Left renal pelvis (tissue), 4 donors: ENCODE measurements at regions not wholly inside any gene's neighbourhood (a gene's known extent, or its start where the extent isn't known, plus 50 kb on each side); places are given as distances from the start of the nearest gene placed in this dataset.
A peak's percentile ranks its signal among the peaks of the same experiment; 100 is the strongest.

Experiments used
- DNase-seq, 4 donors: peaks; one replicate each; pipeline ENCODE4 v3.0.0-alpha.2; 2013; ENCODE audit warnings: low read depth in 4 of 4, low spot score in 3 of 4

DNA sequence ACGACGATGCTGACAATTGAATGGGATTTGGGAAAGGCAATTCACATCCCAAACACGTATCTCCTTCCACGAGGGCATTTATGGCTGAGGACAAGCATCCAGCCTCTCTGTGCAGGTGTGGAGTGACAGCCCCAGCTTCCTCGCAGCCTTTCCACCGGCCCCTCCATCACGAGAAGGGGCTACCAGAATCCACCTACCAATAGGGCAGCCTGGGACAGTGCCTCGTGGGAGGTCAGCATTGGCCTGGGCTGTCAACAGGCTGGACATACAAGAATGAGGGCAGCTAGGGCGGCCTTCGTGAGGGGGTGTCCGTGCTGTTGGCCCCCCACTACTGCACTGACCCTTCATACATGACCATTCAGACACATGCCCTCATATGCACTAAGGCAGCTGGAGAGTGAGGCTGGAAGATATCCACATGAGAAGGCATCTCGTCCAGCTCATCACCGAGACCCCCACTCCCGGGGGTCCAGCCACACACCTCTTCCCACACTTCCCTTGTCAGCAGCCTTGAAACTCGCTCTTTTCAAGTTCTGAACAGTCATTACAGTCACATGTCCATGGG lies 81.0 kb upstream of the ADRA2C start:
- DNase-seq: no peak

GRCh38 chr4:3684546-3684945 lies 81.6 kb upstream of the ADRA2C start:
- DNase-seq: no peak

DNA sequence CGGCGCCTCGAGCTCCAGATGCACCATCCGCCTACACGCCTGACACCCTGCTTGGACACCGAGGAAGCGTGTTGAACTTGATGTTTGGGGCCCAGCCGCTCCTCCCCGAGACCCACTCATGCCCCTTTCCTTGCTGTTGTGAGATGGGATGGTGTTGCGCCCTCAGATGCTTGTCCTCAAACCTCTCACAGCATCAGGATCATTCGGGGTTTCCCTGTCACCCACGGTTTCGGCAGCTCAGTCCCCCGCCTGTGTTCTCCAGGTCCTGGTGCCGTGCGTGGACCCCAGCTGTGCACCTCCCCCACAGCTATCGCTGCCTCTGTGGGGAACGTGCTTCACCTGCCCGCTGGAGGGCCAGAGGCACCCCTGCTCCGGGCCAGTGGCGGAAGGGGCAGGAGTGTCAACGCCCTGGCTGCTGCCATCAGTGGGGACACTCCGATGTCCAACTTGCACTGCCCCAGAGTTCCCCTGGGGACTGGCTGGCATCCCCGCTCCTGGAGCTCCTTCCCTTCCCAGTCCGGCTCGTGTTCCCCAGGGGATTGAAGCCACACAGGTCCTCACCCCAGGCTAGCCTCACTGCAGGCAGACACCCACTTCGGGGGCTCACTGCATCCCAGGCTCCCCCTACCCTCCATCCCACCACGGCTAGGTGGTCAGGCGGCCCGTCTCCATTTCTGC lies 82.3 kb upstream of the ADRA2C start:
- no peak for DNase-seq

DNA sequence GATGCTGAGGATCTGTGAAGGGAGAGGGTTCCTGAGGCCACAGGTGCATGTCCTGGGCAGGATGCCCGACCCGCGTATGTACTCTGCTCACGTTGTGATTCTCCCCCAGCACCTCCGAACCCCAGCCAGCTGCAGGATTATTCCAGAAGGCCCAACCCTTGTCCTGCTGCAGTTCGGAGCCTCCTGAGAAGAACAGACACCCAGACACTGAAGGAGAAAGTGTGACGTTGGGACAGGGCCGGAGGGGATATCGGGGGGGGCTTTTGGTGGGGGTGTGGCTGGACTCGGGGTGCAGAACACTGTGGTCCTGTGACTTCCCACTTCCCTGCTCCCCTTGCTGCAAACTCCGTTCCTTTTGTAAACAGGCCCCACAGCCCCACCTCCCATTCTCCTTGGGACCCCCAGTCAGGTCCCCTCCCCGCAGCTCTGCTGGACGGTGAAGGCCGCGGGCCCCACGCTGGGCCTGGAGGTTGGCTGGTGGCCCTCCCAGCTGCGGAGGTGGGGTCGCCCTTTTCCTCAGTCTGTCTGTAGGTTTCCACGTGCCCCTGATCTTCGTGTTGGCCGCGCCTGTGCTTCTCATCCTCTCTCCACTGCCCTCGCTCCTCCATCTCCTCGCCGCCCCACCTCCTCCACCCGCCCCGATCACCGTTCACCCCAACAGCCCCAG lies 83.0 kb upstream of the ADRA2C start:
- no peak for DNase-seq

DNA sequence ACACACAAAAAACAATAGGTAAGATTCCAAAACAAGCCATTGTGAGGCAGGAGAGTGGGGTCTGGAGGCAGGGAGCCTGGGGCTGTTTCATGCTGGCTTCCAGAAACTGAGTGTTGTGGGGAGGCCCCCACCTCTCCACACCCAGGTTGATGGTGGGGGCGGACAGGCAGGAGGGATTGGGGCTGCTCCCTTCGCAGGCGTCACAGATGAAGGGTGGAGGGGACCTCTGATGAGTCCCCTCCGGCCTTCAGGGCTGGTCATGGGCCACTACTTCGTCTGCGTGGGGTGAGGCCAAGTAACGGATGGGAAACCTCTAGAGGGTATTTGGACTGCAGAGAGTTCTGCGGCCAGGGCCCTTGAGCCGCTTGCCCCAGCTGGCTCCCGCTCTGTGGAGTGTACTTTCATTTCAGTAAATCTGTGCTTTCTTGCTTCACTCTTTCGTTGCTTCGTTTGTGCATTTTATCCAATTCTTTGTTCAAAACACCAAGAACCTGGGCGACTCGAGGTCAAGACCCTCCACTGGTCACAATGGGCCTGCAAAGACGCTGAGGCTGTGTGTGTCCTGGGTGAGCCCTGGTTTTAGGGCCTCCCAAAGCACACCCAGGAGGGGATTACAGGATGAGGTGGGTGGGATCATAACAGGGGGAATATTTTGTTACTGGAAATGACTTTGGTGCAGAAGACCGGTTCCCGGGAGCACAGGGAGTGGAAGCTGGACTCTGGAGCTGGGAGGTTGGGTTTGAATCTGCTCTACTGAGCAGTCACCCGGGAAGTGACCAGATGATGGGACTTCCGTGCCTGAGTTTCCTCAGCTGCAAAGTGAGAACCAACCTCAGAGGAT lies 83.7 kb upstream of the ADRA2C start:
- no peak for DNase-seq

DNA sequence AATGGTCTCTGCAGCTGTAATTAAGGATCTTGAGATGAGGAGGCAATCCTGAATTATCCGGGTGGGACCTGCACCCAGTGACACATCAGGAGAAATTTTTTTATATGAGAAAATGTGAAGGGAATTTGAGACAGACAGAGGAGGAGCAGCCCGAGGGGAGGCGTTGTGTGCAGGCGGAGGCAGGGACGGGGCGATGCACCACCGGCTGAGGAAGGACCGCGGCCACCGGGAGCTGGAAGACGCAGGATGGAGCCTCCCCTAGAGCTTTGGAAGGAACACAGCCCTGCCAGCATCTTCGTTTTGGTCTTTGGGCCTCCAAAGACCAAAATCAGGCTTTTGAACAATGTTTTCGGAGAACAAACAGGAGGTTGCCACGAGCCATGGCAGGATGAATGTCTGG lies 85.0 kb upstream of the ADRA2C start:
- DNase-seq: no peak

DNA sequence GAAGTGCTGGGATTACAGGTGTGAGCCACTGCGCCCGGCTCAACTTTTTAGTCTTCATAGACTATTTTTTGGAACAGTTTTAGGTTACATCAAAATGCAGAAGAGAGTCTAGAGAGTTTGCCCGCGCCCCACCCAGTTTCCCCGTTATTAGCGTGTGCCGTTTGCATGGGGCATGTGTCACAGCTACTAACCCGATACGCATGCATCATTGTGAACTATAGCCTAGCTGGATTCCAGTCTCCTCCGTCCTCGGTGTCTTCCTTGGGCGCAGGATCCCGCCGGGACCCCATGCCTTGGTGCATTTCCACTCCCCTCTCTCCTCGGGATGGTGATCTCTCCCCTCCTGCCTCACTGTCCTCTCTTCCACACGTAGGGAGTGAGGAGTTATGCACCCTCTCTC lies 85.5 kb upstream of the ADRA2C start:
- no peak for DNase-seq

DNA sequence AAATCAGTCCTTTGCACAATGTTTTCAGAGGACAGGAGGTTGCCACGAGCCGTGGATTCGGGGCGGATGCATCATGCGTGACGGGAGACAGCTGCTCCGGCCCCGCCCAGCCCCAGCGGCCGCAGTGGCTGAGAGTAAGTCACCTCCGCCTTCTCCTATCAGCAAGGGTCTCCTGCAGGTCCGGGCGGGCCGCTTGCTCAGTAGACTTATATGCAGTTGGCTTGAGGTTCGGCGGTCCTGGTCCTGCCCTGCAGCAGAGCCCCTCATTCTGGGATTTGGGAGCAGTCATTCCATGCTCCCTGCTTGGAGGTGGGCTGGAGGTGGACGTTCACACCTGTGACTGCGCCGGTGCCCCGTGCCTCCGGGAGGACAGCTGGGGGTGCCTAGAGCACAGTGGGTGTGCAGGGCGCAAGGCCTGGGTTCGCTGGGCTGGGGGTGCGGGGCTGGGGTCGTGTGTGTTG lies 86.3 kb upstream of the ADRA2C start:
- peak in 1 of 4 donors; percentile 55 for DNase-seq

DNA sequence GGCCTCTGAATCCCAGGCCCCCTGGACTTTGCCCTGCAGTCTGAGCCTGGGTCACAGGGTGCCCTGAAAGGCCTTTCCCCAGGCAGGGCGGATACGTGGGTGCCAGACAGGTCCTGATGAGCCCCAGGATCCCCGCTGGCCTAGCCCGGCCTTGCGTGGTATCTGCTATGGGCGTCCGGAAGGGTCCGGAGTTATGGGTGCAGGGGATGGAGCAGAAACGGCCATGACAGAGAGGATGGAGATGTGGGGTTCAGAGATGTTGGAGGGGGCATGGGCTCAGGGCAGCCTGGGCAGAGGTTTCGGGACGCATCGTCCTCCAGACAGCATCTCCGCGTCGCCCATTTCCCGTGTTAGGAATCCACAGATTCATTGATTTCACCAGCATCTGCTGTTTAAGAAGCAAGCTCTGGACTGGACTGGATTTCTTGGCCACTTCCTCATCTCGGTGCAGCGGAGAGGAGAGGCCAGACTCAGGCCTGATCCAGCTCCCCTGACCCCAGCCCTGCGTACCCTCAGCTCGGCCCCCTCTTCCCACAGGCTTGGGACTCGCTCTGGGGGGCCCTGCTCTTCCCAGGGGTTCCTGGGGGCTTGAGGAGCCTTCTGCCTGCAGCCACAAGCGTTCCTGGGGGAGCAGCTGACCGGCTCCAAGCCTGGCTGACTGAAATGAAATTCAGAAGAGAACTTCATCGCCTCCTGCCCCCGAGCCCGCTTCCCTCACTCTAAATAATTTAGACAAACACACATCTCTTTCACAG lies 86.9 kb upstream of the ADRA2C start:
- DNase-seq: no peak

- no peak for DNase-seq
Measured at GRCh38 chr4:3677748-3678070, 88.5 kb upstream of the ADRA2C start.

DNA sequence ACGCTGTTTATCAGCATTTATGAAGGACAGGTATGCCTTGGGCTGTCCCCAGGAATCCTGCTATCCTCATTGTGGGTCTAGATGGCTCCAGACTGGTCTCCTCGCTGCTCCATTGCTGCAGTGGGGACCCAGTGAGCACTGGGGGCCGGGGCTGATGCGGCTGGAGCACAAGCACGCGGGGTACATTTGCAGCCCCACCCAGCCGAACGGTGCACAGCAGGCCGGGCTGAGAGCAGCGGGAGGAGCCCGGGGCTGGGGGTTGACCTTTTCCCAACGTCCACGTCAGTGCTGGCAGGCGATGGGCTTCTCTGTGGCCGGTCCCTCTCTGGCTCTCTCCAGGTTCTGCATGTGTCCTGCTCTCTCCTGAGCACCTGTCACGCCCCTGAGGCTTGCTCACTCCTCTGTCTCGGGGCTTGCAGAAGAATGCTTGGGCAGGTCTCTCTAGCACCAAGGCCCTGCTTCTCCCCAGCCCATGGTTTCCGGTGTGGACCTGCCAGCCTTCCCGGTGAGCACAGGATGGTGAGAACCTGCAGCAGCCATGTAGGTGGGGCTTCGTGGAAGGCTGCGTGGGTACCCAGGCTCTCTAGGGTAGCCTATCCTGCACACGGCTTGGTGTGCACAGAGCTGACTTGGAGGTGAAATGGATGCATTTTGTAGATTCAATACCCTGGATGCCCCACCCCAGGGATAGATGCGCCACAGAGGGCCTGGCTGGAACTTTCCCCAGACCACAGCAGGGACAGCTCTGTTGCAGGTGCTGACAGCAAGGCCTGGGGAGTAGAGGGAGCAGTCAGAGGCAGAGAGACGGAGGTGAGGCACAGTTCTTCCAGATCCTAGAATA lies 89.1 kb upstream of the ADRA2C start:
- no peak for DNase-seq

DNA sequence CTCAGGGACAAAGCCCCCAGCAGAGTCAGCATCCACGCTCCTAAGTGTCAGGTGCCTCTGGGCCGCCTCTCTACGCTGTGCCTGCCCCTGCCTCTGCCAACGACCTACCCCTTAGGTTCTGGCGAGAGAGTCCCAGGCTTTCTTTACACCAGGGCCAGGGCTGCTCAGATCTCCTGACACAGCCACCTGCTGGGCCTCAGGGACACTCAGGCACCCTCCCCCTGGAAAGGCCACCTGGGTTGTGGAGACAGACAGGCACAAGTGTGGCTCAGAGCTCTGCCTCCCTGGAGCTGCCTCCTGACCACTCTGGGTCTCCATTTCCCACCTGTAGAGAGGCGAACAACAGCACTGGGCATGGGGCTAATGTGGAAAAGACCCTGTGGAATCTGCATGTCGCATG lies 90.0 kb upstream of the ADRA2C start:
- no peak for DNase-seq

DNA sequence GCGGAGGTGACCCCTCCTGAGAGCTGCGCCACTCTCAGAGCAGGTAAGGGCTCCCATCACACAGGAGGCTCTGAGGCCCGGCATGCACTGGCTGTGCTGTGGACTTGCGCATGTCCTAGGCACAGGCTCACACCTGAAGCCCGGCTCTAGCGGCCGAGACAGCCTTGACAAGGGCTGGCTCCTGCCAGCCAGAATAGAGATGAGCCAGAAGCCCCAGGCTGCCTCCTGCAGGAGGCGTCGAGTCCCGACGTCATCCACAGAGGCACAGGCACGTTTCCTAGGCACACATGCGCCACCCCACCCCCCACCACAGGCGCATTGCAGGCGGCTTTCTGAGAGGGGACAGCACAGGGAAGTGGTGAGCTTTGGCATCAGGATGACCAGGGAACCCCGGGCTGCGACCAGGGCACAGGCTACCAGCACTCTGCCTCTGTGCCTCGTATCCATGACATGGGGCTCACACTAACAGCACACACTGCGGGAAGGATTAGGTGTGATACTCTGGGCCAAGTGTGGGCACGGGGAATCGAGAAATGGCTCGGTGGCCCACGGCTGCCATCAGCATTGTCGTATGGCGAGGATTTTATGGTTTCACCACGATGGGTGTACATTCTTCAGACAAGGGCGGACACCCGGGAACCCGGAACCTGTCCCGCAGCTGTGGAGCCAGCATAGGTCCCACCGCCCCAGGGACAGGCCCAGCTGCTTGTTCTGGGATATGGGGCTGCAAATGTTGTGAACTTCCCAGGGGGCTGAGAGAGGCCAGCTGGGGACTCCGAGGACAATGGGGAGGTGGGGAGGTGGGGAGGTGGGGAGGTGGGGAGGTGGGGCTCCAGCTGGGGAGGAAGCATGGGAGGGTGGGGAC lies 90.7 kb upstream of the ADRA2C start:
- DNase-seq: no peak

- no peak for DNase-seq
Measured at GRCh38 chr4:3674479-3674851, 91.7 kb upstream of the ADRA2C start.

- no peak for DNase-seq
Measured at GRCh38 chr4:3673716-3674478, 92.3 kb upstream of the ADRA2C start.

- DNase-seq: no peak
Measured at GRCh38 chr4:3673176-3673575, 93.0 kb upstream of the ADRA2C start.

DNA sequence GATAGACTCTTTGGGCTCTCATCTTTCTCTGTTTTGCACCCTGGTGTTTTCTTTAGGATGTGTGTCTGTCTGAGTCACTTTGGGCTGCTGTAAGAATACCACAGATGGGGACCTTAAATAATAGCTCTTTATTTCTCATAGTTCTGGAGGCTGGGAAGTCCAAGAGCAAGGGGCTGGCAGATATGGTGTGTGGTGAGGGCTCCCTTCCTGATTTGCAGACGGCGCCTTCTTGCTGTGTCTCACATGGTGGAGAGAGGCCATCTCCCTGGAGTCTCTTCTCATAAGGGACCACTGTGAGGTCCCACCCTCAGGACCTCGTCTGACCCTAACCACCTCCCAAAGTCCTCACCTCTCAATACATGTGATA lies 93.7 kb upstream of the ADRA2C start:
- DNase-seq: no peak
